ENCODE measurements at regions not wholly inside any gene's neighbourhood (a gene's known extent, or its start where the extent isn't known, plus 50 kb on each side); places are given as distances from the start of the nearest gene placed in this dataset.

DNA sequence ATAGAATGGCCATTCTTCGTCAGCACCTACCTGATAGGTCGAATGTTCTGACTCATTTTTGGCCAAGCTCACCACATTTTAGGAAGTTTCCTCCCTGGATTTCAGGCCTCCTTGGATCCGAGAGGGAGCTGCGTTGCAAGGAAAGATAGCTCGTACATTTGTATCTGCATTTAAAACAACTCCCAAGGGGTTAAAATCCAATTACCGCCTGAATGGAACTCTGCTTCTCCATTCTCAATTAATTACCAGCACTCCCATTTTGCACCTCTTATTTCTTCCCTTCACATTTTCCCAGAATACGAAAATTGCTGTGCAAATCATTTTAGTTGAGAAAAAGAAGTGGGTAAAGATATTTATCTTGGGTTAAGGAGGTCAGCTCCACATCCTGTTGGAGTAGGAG, 610.7 kb downstream of the NPHP4 start:
- CTCF ChIA-PET = no interaction called here
- no peaks in the 10 kb centered on the region for H3K4me1 Mint-ChIP-seq
- ATAC-seq (no peak), DNase-seq (ENCODE audit: low spot score) (no peak)
- H3K9me3 Mint-ChIP-seq = peaks cover 74% of the 10 kb centered on the region
- H3K27ac Mint-ChIP-seq = no peak overlapping the region
- H3K4me3 Mint-ChIP-seq = no peak overlapping the region
- H3K36me3 Mint-ChIP-seq = peaks cover 60% of the 10 kb centered on the region
- POLR2A ChIA-PET = no interaction called here
- H3K27me3 Mint-ChIP-seq (ENCODE audit: low read depth) = peaks cover 2% of the 10 kb centered on the region; the same call in 1 of the 2 replicates
- TF ChIP-seq MAX (CRISPR knock-in tag; IDR thresholded peaks at IDR 0.05) (no peak), FOXK1 (CRISPR knock-in tag; IDR thresholded peaks at IDR 0.05) (no peak), MXD4 (CRISPR knock-in tag; IDR thresholded peaks at IDR 0.05; ENCODE audit: borderline replicate concordance) (no peak), ZNF671 (CRISPR knock-in tag; IDR thresholded peaks at IDR 0.05) (no peak), GTF2I (CRISPR knock-in tag; conservative IDR thresholded peaks at IDR 0.05) (no peak), E2F5 (CRISPR knock-in tag; IDR thresholded peaks at IDR 0.05) (no peak), JUN (CRISPR knock-in tag; IDR thresholded peaks at IDR 0.05) (no peak), NR3C1 (CRISPR knock-in tag; conservative IDR thresholded peaks at IDR 0.05; ENCODE audit: low read depth) (no peak), ETV6 (CRISPR knock-in tag; IDR thresholded peaks at IDR 0.05) (no peak), HMGXB4 (CRISPR knock-in tag; IDR thresholded peaks at IDR 0.05) (no peak), TEAD4 (CRISPR knock-in tag; IDR thresholded peaks at IDR 0.05) (no peak), NR2C2 (CRISPR knock-in tag; IDR thresholded peaks at IDR 0.05) (no peak), ZNF263 (CRISPR knock-in tag; IDR thresholded peaks at IDR 0.05; ENCODE audit: low read depth) (no peak), TEAD1 (CRISPR knock-in tag; IDR thresholded peaks at IDR 0.05) (no peak), E2F4 (CRISPR knock-in tag; IDR thresholded peaks at IDR 0.05; ENCODE audit: borderline replicate concordance, low read depth) (no peak)
- TF ChIP-seq, protein P1, sequence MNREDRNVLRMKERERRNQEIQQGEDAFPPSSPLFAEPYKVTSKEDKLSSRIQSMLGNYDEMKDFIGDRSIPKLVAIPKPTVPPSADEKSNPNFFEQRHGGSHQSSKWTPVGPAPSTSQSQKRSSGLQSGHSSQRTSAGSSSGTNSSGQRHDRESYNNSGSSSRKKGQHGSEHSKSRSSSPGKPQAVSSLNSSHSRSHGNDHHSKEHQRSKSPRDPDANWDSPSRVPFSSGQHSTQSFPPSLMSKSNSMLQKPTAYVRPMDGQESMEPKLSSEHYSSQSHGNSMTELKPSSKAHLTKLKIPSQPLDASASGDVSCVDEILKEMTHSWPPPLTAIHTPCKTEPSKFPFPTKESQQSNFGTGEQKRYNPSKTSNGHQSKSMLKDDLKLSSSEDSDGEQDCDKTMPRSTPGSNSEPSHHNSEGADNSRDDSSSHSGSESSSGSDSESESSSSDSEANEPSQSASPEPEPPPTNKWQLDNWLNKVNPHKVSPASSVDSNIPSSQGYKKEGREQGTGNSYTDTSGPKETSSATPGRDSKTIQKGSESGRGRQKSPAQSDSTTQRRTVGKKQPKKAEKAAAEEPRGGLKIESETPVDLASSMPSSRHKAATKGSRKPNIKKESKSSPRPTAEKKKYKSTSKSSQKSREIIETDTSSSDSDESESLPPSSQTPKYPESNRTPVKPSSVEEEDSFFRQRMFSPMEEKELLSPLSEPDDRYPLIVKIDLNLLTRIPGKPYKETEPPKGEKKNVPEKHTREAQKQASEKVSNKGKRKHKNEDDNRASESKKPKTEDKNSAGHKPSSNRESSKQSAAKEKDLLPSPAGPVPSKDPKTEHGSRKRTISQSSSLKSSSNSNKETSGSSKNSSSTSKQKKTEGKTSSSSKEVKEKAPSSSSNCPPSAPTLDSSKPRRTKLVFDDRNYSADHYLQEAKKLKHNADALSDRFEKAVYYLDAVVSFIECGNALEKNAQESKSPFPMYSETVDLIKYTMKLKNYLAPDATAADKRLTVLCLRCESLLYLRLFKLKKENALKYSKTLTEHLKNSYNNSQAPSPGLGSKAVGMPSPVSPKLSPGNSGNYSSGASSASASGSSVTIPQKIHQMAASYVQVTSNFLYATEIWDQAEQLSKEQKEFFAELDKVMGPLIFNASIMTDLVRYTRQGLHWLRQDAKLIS (CRISPR knock-in tag; IDR thresholded peaks at IDR 0.05; ENCODE audit: borderline replicate concordance) = no peak
- TF ChIP-seq, protein P2, sequence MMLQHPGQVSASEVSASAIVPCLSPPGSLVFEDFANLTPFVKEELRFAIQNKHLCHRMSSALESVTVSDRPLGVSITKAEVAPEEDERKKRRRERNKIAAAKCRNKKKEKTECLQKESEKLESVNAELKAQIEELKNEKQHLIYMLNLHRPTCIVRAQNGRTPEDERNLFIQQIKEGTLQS (CRISPR knock-in tag; conservative IDR thresholded peaks at IDR 0.05) = no peak
- TF ChIP-seq, protein P3, sequence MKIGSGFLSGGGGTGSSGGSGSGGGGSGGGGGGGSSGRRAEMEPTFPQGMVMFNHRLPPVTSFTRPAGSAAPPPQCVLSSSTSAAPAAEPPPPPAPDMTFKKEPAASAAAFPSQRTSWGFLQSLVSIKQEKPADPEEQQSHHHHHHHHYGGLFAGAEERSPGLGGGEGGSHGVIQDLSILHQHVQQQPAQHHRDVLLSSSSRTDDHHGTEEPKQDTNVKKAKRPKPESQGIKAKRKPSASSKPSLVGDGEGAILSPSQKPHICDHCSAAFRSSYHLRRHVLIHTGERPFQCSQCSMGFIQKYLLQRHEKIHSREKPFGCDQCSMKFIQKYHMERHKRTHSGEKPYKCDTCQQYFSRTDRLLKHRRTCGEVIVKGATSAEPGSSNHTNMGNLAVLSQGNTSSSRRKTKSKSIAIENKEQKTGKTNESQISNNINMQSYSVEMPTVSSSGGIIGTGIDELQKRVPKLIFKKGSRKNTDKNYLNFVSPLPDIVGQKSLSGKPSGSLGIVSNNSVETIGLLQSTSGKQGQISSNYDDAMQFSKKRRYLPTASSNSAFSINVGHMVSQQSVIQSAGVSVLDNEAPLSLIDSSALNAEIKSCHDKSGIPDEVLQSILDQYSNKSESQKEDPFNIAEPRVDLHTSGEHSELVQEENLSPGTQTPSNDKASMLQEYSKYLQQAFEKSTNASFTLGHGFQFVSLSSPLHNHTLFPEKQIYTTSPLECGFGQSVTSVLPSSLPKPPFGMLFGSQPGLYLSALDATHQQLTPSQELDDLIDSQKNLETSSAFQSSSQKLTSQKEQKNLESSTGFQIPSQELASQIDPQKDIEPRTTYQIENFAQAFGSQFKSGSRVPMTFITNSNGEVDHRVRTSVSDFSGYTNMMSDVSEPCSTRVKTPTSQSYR (CRISPR knock-in tag; IDR thresholded peaks at IDR 0.05) = no peak
- TF ChIP-seq, protein P4, sequence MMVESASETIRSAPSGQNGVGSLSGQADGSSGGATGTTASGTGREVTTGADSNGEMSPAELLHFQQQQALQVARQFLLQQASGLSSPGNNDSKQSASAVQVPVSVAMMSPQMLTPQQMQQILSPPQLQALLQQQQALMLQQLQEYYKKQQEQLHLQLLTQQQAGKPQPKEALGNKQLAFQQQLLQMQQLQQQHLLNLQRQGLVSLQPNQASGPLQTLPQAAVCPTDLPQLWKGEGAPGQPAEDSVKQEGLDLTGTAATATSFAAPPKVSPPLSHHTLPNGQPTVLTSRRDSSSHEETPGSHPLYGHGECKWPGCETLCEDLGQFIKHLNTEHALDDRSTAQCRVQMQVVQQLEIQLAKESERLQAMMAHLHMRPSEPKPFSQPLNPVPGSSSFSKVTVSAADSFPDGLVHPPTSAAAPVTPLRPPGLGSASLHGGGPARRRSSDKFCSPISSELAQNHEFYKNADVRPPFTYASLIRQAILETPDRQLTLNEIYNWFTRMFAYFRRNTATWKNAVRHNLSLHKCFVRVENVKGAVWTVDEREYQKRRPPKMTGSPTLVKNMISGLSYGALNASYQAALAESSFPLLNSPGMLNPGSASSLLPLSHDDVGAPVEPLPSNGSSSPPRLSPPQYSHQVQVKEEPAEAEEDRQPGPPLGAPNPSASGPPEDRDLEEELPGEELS (CRISPR knock-in tag; IDR thresholded peaks at IDR 0.05) = no peak
- TF ChIP-seq, protein P5, sequence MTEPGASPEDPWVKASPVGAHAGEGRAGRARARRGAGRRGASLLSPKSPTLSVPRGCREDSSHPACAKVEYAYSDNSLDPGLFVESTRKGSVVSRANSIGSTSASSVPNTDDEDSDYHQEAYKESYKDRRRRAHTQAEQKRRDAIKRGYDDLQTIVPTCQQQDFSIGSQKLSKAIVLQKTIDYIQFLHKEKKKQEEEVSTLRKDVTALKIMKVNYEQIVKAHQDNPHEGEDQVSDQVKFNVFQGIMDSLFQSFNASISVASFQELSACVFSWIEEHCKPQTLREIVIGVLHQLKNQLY (CRISPR knock-in tag; IDR thresholded peaks at IDR 0.05) = no peak

Data from WTC11 (cell line).